NOMO-1 treated with DMSO at 0.1 percent for 48 hours (cell line): ENCODE measurements at regions not wholly inside any gene's neighbourhood (a gene's known extent, or its start where the extent isn't known, plus 50 kb on each side); places are given as distances from the start of the nearest gene placed in this dataset.
A peak's percentile ranks its signal among the peaks of the same experiment; 100 is the strongest.

Experiments used
- DNase-seq: peaks from one replicate; lab custom pipeline; 2025; ENCODE audit not compliant: unreplicated experiment; lab: John Stamatoyannopoulos, UW

GRCh38 chr13:31049833-31050232 lies 111.9 kb downstream of the HSPH1 start:
- no peak for DNase-seq

GRCh38 chr13:31049083-31049482 lies 112.6 kb downstream of the HSPH1 start:
- no peak for DNase-seq

- DNase-seq = no peak
Observed at GRCh38 chr13:31048521-31048920, 113.2 kb downstream of the HSPH1 start.

GRCh38 chr13:31046711-31047279 lies 114.3 kb downstream of the TEX26 start:
- DNase-seq = no peak

- peak; percentile 83 for DNase-seq
Observed at GRCh38 chr13:31045286-31046081, 113.0 kb downstream of the TEX26 start.

GRCh38 chr13:31044364-31045285 lies 112.2 kb downstream of the TEX26 start:
- DNase-seq = peak; percentile 78

DNA sequence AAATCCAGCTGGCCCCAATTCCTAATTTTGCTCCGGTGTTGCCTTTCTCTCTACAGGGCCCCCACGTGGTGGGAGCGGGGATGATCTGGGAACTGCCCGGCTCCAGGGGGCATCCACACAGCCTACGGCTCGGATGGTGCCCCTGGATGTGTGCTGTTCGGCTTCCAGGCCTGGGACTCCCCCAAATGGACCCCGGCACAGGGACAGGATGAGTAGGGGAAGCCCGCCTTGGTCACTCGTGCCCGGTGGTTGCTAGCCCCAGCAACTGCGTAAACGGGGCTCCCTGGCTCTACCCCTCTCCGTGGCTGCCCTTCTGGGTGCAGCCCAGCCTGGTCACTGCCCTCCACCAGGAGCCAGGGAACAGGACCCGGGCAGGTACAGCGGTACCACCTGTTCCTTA lies 111.5 kb downstream of the TEX26 start:
- no peak for DNase-seq

GRCh38 chr13:31042481-31043165 lies 110.2 kb downstream of the TEX26 start:
- DNase-seq = no peak

- no peak for DNase-seq
Observed at GRCh38 chr13:31042049-31042448, 109.6 kb downstream of the TEX26 start.

DNA sequence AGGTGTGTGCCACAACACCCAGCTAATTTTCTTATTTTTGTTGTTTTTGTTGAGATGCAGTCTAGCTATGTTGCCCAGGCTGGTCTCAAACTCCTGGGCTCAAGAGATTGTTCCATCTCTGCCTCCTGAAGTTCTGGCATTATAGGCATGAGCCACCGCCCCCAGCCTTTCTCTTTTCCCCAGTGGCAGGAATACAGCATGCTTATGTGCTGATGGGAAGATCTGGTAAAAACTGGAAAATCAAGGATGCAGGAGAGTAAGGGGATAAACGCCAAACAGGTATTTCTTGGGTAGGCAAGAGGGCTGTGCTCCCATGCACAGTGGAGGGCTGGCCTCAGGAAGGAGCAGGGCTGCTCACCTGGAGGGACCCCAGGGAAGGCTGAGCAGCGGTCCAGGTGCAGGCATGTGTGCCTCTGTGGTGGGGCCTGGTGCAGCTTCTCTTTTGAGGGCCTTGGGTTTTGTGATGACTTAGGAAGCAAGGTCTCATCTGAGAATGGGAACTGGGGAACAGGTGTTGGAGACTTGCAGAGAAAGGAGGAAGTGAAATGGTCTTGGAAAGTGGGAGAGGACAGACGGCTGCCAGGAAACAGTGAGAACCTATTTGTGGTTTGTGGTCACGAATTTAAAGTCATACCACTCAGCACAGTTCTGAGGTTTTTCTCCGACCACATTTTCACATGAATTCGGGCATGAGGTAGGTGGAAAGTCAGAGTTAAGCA lies 106.5 kb downstream of the TEX26 start:
- peak; percentile 89 for DNase-seq

GRCh38 chr13:31037874-31038500 lies 105.5 kb downstream of the TEX26 start:
- peak; percentile 33 for DNase-seq

DNA sequence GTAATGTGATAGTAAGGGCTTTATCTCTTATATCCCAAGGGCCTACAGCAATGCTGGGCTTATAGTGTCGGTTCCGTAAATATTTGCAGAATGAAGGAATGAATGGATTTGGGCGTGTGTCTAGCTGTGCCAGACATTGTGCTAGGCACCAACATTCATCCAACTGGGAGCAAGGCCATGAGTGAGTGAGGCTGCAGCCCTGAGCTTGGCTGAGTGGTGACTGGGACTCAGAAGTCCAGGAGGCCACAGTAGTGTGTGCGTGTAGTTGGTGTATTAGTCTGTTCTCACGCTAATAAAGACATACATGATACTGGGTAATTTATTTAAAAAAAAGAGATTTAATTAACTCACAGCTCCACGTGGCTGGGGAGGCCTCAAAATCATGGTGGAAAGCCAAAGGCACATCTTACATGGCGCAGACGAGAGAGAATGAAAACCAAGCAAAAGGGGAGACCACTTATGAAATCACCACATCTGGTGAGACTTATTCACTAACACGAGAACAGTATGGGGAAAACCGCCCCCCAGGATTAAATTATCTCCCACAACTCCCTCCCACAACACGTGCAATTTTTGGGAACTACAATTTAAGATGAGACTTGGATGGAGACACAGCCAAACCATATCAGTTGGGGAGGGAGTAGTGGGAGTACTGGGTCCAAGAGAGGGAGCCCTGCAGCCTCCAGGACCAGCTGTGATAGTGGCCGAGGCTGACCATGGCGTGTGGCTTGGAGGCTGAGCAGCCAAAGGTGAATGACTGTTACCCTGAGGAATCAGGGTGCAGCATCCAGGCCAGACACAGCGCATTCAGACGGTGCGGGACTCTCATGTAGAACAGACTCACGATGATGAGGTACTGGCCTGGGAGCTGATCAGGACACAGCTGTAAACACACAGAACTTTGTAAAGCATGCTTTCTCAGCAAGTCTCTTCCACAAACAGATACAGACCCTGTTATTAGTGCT lies 104.6 kb downstream of the TEX26 start:
- DNase-seq = peak; percentile 56

- DNase-seq = no peak
Observed at GRCh38 chr13:31035185-31035965, 102.9 kb downstream of the TEX26 start.

DNA sequence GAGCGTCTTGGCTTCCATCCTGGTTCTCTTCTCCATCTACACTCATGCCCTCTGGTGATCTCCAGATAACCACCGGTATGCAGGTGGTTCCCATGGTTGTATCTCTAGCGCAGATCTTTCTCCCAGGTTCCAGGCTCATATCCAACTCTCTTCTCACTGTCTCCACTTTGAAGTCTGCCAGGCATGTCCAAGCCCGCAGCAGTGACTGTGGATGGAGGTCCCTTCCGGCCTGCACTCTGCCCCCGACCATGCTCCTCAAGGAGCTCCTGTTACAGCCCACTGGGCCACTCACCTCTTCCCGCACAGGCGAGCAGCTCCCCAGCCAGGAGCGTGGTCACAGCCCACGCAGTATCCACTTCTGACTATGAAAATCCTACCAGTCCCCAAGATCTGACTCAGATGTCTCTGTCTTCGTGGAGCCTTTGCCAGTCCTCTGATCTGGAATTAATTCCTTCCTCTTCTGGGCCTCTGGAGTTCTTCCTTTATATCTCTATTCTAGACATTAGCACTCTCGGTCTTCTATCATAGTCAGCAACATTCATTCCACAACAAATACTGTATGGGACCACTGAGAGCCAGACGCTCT lies 100.2 kb downstream of the TEX26 start:
- DNase-seq = no peak

- no peak for DNase-seq
Observed at GRCh38 chr13:31031482-31031881, 99.0 kb downstream of the TEX26 start.

DNA sequence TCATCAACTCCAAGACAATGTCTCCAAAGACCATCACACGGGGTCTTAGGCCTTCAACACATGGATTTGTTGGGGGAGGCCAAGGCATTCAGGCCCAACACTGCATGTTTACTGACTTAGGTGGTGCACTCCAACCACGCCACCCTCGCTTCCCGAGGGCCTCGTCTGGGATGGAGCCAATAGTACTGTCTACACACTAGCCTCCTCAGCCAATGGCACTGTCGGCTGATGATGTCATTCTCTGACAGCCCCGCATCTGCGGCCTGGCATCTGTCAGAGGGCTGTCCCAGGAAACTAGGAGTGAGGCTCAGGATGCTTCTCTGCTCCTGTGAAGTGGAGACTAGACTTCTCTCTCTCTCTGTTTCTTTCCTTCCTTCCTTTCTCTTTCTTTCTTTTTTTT lies 96.6 kb downstream of the TEX26 start:
- DNase-seq = no peak

DNA sequence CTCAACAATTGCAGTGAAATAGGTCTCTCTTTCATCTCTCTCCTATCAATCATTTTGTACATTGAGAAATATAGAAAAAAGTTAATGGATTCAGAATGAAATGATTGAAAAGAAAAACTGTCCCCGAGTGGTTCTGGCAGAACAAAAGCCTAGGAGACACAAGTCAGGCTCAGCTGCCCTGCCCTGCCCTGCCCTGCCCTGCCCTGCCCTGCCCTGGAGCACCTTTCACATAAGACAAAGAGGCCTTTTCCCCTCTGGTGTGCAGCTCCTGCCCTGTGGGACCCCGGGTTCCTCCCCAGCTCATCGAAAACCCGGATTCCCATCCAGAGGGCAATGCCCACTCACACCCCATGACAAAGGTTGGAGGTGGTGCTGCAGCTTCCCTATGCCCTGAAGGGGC lies 94.7 kb downstream of the TEX26 start:
- no peak for DNase-seq
